ENCODE measurements at regions not wholly inside any gene's neighbourhood (a gene's known extent, or its start where the extent isn't known, plus 50 kb on each side); places are given as distances from the start of the nearest gene placed in this dataset.

- ATAC-seq (no peak), DNase-seq (ENCODE audit: low spot score) (no peak)
- Mint-ChIP-seq H3K4me3 (no peak overlapping the region), H3K9me3 (peaks cover 5% of the 10 kb centered on the region), H3K36me3 (ENCODE audit: low read depth) (no peaks in the 10 kb centered on the region), H3K27ac (no peak overlapping the region), H3K27me3 (ENCODE audit: insufficient read depth, low read depth, poor library complexity) (no peaks in the 10 kb centered on the region), H3K4me1 (no peaks in the 10 kb centered on the region)
- TF ChIP-seq JUNB (IDR thresholded peaks at IDR 0.05; ENCODE audit: unreplicated experiment) (no peak), CREB1 (CRISPR knock-in tag; IDR thresholded peaks at IDR 0.05; ENCODE audit: low read depth) (no peak), ZNF114 (CRISPR knock-in tag; IDR thresholded peaks at IDR 0.05) (no peak)
- Histone ChIP-seq H3K4me1 (ENCODE audit: insufficient read depth) (no peaks in the 10 kb centered on the region), H3K4me2 (no peak overlapping the region), H3F3A (replicated peaks; ENCODE audit: low read depth) (no peaks in the 10 kb centered on the region), H3K36me3 (ENCODE audit: insufficient read depth) (no peaks in the 10 kb centered on the region), H3K9me2 (ENCODE audit: insufficient read depth) (peaks cover 12% of the 10 kb centered on the region; the same call in 1 of the 2 replicates), H3K27ac (ENCODE audit: low read depth) (no peak overlapping the region), H4K20me1 (replicated peaks; ENCODE audit: insufficient read depth) (no peaks in the 10 kb centered on the region), H3K4me3 (no peak overlapping the region), H2AFZ (no peak overlapping the region), H3K27me3 (ENCODE audit: insufficient read depth) (no peaks in the 10 kb centered on the region), H3K79me2 (replicated peaks; ENCODE audit: insufficient read depth) (no peaks in the 10 kb centered on the region)
Measured at GRCh38 chr5:33143405-33144123, 297.2 kb upstream of the TARS1 start.

DNA sequence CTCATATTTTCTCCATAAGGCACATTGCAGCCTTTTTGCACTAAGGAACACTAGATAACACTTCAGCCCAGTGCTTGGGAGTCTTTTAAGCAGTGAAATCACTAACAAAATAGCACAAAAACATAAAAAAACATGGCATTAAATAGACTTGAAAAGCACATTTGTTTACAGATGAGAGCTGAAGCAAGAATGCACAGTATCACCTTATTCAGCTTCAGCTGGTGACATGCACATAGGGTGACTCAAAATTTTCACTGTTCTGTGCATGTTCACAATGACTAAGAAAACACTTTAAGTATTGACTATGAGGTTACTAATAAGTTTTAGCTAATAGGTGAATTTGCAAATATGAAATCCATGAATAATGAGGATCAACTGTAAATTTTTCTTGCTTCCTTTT is 293.9 kb upstream of the TARS1 start:
- Mint-ChIP-seq H3K27ac (no peak overlapping the region), H3K9me3 (no peaks in the 10 kb centered on the region), H3K36me3 (ENCODE audit: low read depth) (no peaks in the 10 kb centered on the region), H3K4me1 (no peaks in the 10 kb centered on the region), H3K4me3 (no peak overlapping the region), H3K27me3 (ENCODE audit: insufficient read depth, low read depth, poor library complexity) (no peaks in the 10 kb centered on the region)
- ATAC-seq = no peak
- no peak overlapping the region for H2AFZ ChIP-seq
- no peaks in the 10 kb centered on the region for H3K79me2 ChIP-seq (replicated peaks; ENCODE audit: insufficient read depth)
- H3K4me2 ChIP-seq = no peak overlapping the region
- H3K4me1 ChIP-seq (ENCODE audit: insufficient read depth) = no peaks in the 10 kb centered on the region
- no peak overlapping the region for H3K27ac ChIP-seq (ENCODE audit: low read depth)
- H3K27me3 ChIP-seq (ENCODE audit: insufficient read depth) = no peaks in the 10 kb centered on the region
- no peak for DNase-seq (ENCODE audit: low spot score)
- H3K36me3 ChIP-seq (ENCODE audit: insufficient read depth) = no peaks in the 10 kb centered on the region
- H3F3A ChIP-seq (replicated peaks; ENCODE audit: low read depth) = no peaks in the 10 kb centered on the region
- H3K9me2 ChIP-seq (ENCODE audit: insufficient read depth) = peaks cover 4% of the 10 kb centered on the region; the same call in 1 of the 2 replicates
- no peaks in the 10 kb centered on the region for H4K20me1 ChIP-seq (replicated peaks; ENCODE audit: insufficient read depth)
- no peak overlapping the region for H3K4me3 ChIP-seq
- TF ChIP-seq, protein P1, sequence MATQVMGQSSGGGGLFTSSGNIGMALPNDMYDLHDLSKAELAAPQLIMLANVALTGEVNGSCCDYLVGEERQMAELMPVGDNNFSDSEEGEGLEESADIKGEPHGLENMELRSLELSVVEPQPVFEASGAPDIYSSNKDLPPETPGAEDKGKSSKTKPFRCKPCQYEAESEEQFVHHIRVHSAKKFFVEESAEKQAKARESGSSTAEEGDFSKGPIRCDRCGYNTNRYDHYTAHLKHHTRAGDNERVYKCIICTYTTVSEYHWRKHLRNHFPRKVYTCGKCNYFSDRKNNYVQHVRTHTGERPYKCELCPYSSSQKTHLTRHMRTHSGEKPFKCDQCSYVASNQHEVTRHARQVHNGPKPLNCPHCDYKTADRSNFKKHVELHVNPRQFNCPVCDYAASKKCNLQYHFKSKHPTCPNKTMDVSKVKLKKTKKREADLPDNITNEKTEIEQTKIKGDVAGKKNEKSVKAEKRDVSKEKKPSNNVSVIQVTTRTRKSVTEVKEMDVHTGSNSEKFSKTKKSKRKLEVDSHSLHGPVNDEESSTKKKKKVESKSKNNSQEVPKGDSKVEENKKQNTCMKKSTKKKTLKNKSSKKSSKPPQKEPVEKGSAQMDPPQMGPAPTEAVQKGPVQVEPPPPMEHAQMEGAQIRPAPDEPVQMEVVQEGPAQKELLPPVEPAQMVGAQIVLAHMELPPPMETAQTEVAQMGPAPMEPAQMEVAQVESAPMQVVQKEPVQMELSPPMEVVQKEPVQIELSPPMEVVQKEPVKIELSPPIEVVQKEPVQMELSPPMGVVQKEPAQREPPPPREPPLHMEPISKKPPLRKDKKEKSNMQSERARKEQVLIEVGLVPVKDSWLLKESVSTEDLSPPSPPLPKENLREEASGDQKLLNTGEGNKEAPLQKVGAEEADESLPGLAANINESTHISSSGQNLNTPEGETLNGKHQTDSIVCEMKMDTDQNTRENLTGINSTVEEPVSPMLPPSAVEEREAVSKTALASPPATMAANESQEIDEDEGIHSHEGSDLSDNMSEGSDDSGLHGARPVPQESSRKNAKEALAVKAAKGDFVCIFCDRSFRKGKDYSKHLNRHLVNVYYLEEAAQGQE (IDR thresholded peaks at IDR 0.05; ENCODE audit: unreplicated experiment) = no peak
- no peak for TF ChIP-seq ZNF462 (CRISPR knock-in tag; IDR thresholded peaks at IDR 0.05)
- no peak for TF ChIP-seq ZNF331 (CRISPR knock-in tag; IDR thresholded peaks at IDR 0.05; ENCODE audit: low read depth)
- no peak for TF ChIP-seq EZH2 (IDR thresholded peaks at IDR 0.05; ENCODE audit: low read depth, unreplicated experiment)
- TF ChIP-seq POLR2AphosphoS5 (IDR thresholded peaks at IDR 0.05; ENCODE audit: low read depth) = no peak
- no peak for TF ChIP-seq EZH2phosphoT487 (IDR thresholded peaks at IDR 0.05; ENCODE audit: unreplicated experiment)
- no peak for TF ChIP-seq CREB1 (CRISPR knock-in tag; IDR thresholded peaks at IDR 0.05; ENCODE audit: low read depth)
- TF ChIP-seq STAT1 (IDR thresholded peaks at IDR 0.05; ENCODE audit: unreplicated experiment) = no peak
- TF ChIP-seq NANOG (IDR thresholded peaks at IDR 0.05; ENCODE audit: borderline replicate concordance) = no peak
- no peak for TF ChIP-seq ZNF114 (CRISPR knock-in tag; IDR thresholded peaks at IDR 0.05)

Measured in GM23338 (cell line).